ENCODE measurements at regions not wholly inside any gene's neighbourhood (a gene's known extent, or its start where the extent isn't known, plus 50 kb on each side); places are given as distances from the start of the nearest gene placed in this dataset.

DNA sequence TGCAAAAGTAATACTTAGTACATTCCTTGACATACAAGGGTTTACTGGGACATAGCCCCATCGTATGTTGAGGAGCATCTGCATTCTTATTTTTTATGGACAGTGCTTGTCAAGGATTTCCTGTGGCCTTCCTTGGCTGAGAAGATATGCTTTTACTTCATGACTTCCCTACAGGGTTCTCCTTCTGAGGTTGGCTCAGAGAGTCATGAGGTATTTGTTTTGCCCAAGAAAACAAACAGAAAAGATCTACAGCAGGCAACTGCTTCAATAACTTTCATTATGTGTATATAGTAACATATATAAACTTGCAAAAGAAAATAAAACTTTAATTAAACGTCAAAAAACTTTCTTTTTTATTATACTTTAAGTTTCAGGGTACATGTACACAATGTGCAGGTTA lies 577.2 kb upstream of the SEMA3D start:
- H3K27ac Mint-ChIP-seq = no peak overlapping the region
- intact Hi-C loops (cut with DNase I, micrococcal nuclease) = no loop called here
- no peak for ATAC-seq (ENCODE audit: poor library complexity)
- no peaks in the 10 kb centered on the region for H3K27me3 Mint-ChIP-seq
- no peak for TF ChIP-seq CTCF (IDR thresholded peaks at IDR 0.05)
- H3K4me3 ChIP-seq (ENCODE audit: low read length) = no peak overlapping the region
- no peaks in the 10 kb centered on the region for H3K4me1 Mint-ChIP-seq (ENCODE audit: low read depth)
- no peaks in the 10 kb centered on the region for H3K4me1 ChIP-seq (ENCODE audit: insufficient read depth, low read length)
- H3K4me3 Mint-ChIP-seq = no peak overlapping the region
- DNase-seq = no peak
- H3K27me3 ChIP-seq (ENCODE audit: control insufficient read depth in 1 of 2, insufficient read depth in 2 of 2, low read length in 2 of 2) = no peaks in the 10 kb centered on the region
- H3K36me3 Mint-ChIP-seq (ENCODE audit: low read depth) = no peaks in the 10 kb centered on the region
- H3K27ac ChIP-seq (ENCODE audit: low read depth in 1 of 2, low read length in 2 of 2) = no peak overlapping the region
- peaks cover 0 to 4% of the 10 kb centered on the region in 2 experiments for H3K9me3 ChIP-seq (ENCODE audit: control insufficient read depth in 1 of 2, insufficient read depth in 1 of 2, low read length in 2 of 2)
- POLR2A ChIA-PET = no interaction called here
- no peaks in the 10 kb centered on the region for H3K36me3 ChIP-seq (ENCODE audit: insufficient read depth, low read length)
- peaks cover 9% of the 10 kb centered on the region for H3K9me3 Mint-ChIP-seq
- CTCF ChIA-PET = no interaction called here

DNA sequence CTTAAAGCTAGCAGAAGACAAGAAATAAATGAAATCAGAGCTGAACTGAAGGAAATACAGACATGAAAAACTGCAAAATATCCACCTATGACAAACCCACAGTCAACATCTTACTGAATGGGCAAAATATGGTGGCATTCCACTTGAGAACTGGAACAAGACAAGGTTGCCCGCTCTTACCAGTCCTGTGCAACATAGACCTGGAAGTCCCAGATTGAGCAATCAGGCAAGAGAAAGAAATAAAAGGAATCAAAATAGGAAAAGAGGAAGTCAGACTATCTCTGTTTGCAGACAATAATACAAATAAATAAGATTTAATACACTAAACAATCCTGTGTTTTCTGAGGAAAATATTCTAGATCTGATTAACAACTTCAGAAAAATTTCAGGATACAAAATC lies 570.5 kb upstream of the SEMA3D start:
- Mint-ChIP-seq H3K36me3 (ENCODE audit: low read depth) (no peaks in the 10 kb centered on the region), H3K4me3 (no peak overlapping the region), H3K4me1 (ENCODE audit: low read depth) (no peaks in the 10 kb centered on the region), H3K9me3 (peaks cover 16% of the 10 kb centered on the region), H3K27ac (no peak overlapping the region), H3K27me3 (no peaks in the 10 kb centered on the region)
- Histone ChIP-seq H3K9me3 (ENCODE audit: control insufficient read depth in 1 of 2, insufficient read depth in 1 of 2, low read length in 2 of 2) (no peaks in the 10 kb centered on the region), H3K27me3 (ENCODE audit: control insufficient read depth in 1 of 2, insufficient read depth in 2 of 2, low read length in 2 of 2) (no peaks in the 10 kb centered on the region), H3K36me3 (ENCODE audit: insufficient read depth, low read length) (no peaks in the 10 kb centered on the region), H3K4me1 (ENCODE audit: insufficient read depth, low read length) (no peaks in the 10 kb centered on the region), H3K4me3 (ENCODE audit: low read length) (no peak overlapping the region), H3K27ac (ENCODE audit: low read depth in 1 of 2, low read length in 2 of 2) (no peak overlapping the region)
- POLR2A ChIA-PET = no interaction called here
- CTCF ChIA-PET = no interaction called here
- intact Hi-C loops (cut with DNase I, micrococcal nuclease) = no loop called here
- ATAC-seq (ENCODE audit: poor library complexity) (no peak), DNase-seq (no peak)
- no peak for TF ChIP-seq CTCF (IDR thresholded peaks at IDR 0.05)

DNA sequence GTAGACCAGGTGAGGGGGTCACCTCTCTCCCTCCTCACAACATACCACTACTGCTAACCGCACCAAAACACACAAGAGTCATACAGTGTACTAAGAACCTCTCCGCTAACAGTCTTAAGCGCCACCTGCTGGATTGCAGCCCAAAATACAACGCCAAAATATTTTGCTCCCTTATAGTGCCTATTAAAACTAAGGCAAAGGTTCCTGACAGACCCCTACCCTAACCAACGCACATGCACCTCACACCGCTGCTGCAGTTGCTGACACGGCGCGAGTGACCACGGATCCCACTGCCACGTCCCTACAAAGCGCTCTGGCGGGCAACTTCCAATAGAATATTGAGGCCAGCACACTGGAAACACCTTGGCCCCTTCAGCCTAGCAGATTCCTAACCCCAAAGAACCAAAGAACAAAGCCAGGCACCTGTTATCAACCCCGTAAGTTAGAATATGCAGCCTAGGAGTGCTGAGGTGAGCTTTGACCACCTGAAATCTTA lies 563.6 kb upstream of the SEMA3D start:
- Mint-ChIP-seq H3K4me3 (no peak overlapping the region), H3K4me1 (ENCODE audit: low read depth) (no peaks in the 10 kb centered on the region), H3K36me3 (ENCODE audit: low read depth) (no peaks in the 10 kb centered on the region), H3K27ac (no peak overlapping the region), H3K27me3 (no peaks in the 10 kb centered on the region), H3K9me3 (peaks cover 11% of the 10 kb centered on the region)
- H3K9me3 ChIP-seq (ENCODE audit: control insufficient read depth in 1 of 2, insufficient read depth in 1 of 2, low read length in 2 of 2) = peaks cover 9 to 16% of the 10 kb centered on the region in 2 experiments
- no peak overlapping the region for H3K27ac ChIP-seq (ENCODE audit: low read depth in 1 of 2, low read length in 2 of 2)
- POLR2A ChIA-PET = no interaction called here
- H3K4me3 ChIP-seq (ENCODE audit: low read length) = no peak overlapping the region
- ATAC-seq (ENCODE audit: poor library complexity) (no peak), DNase-seq (peak in 1 of 14 experiments; percentile 2)
- TF ChIP-seq CTCF (IDR thresholded peaks at IDR 0.05) = no peak
- no peaks in the 10 kb centered on the region for H3K27me3 ChIP-seq (ENCODE audit: control insufficient read depth in 1 of 2, insufficient read depth in 2 of 2, low read length in 2 of 2)
- no peaks in the 10 kb centered on the region for H3K36me3 ChIP-seq (ENCODE audit: insufficient read depth, low read length)
- intact Hi-C loops (cut with DNase I, micrococcal nuclease) = no loop called here
- CTCF ChIA-PET = no interaction called here
- no peaks in the 10 kb centered on the region for H3K4me1 ChIP-seq (ENCODE audit: insufficient read depth, low read length)

Measured in CD4-positive, alpha-beta T cell (primary cell).